Astrocyte (in vitro differentiated cells and primary cell): ENCODE measurements at regions not wholly inside any gene's neighbourhood (a gene's known extent, or its start where the extent isn't known, plus 50 kb on each side); places are given as distances from the start of the nearest gene placed in this dataset.

ENCODE experiments used
- EZH2 ChIP-seq: IDR thresholded peaks from 2 replicates; pipeline ENCODE4 v1.6.1; 2012; ENCODE audit warnings: mild to moderate bottlenecking, low read length, inconsistent platforms; ENCODE audit not compliant: insufficient read depth
- TF ChIP-seq, protein P1 (sequence below): IDR thresholded peaks from 2 replicates; pipeline ENCODE4 v1.5.1; 2011; ENCODE audit warnings: low read depth, mild to moderate bottlenecking, inconsistent platforms, low read length, moderate library complexity; ENCODE audit not compliant: insufficient read depth

DNA sequence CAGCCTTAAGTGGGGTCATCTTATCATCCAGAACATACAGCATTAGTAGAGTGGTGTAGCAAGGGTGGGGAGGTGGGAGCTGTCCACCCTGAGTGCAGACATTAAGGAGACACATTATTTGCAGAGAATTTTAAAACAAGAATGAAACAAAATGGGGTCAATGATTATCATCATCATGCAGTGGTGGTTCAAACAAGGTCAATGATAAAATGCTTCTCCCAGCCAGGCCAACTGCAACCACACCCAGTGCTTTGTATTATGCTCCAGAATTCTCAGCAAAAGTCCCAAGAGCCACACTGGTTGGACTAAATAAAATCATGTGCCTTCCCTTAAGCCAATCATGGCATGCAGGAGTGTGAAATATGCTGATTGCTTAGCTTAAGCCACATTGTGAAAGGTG, 96.7 kb upstream of the FHIT start:
- no peak for TF ChIP-seq EZH2
- TF ChIP-seq, protein P1, sequence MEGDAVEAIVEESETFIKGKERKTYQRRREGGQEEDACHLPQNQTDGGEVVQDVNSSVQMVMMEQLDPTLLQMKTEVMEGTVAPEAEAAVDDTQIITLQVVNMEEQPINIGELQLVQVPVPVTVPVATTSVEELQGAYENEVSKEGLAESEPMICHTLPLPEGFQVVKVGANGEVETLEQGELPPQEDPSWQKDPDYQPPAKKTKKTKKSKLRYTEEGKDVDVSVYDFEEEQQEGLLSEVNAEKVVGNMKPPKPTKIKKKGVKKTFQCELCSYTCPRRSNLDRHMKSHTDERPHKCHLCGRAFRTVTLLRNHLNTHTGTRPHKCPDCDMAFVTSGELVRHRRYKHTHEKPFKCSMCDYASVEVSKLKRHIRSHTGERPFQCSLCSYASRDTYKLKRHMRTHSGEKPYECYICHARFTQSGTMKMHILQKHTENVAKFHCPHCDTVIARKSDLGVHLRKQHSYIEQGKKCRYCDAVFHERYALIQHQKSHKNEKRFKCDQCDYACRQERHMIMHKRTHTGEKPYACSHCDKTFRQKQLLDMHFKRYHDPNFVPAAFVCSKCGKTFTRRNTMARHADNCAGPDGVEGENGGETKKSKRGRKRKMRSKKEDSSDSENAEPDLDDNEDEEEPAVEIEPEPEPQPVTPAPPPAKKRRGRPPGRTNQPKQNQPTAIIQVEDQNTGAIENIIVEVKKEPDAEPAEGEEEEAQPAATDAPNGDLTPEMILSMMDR = no peak
